GM12878 (cell line): ENCODE measurements at regions not wholly inside any gene's neighbourhood (a gene's known extent, or its start where the extent isn't known, plus 50 kb on each side); places are given as distances from the start of the nearest gene placed in this dataset.

Experiments used
- ATF2 ChIP-seq: IDR thresholded peaks from 2 replicates; pipeline ENCODE4 v1.6.1; 2012; ENCODE audit warnings: low read length, inconsistent platforms
- CBFB ChIP-seq: IDR thresholded peaks from 2 replicates; pipeline ENCODE4 v1.6.1; 2016; ENCODE audit warnings: antibody characterized with exemption, low read depth
- CEBPB ChIP-seq, 2 experiments: fragments of 150-350 bp in 1 of 2; IDR thresholded peaks; 2 replicates each; pipeline ENCODE4 v1.6.1; 2012 to 2014; ENCODE audit warnings: low read depth in 2 of 2, low read length in 2 of 2, borderline replicate concordance in 1 of 2, inconsistent platforms in 1 of 2
- CTCF ChIP-seq, 3 experiments: IDR thresholded peaks in 2 of 3; conservative IDR thresholded peaks in 1 of 3; 2 replicates each; pipeline ENCODE4 v1.5.1; 2011; ENCODE audit warnings: low read depth in 3 of 3, low read length in 3 of 3, mild to moderate bottlenecking in 3 of 3, control low read depth in 2 of 3, moderate library complexity in 2 of 3, inconsistent platforms in 1 of 3, mixed read lengths in 1 of 3; ENCODE audit not compliant: control insufficient read depth in 2 of 3, insufficient read depth in 1 of 3; ENCODE audit errors: extremely low read depth in 1 of 3
- HDAC2 ChIP-seq: fragments of 200-600 bp; sonication (generic); IDR thresholded peaks from 2 replicates; pipeline ENCODE4 v1.6.1; 2017
- HDGF ChIP-seq: fragments of 450-650 bp; IDR thresholded peaks from 2 replicates; pipeline ENCODE4 v1.6.1; 2016; ENCODE audit warnings: antibody characterized with exemption
- JUNB ChIP-seq: IDR thresholded peaks from 2 replicates; pipeline ENCODE4 v1.6.1; 2016; ENCODE audit warnings: antibody characterized with exemption, mild to moderate bottlenecking
- MTA3 ChIP-seq: IDR thresholded peaks from 2 replicates; pipeline ENCODE4 v1.6.1; 2012; ENCODE audit warnings: low read length, inconsistent platforms, borderline replicate concordance
- RAD21 ChIP-seq: IDR thresholded peaks from 2 replicates; pipeline ENCODE4 v1.6.1; 2011; ENCODE audit warnings: mild to moderate bottlenecking, low read depth, low read length, moderate library complexity; ENCODE audit not compliant: insufficient read depth
- RELB ChIP-seq: fragments of 450-650 bp; IDR thresholded peaks from 2 replicates; pipeline ENCODE4 v1.6.1; 2017; ENCODE audit warnings: low read depth, mild to moderate bottlenecking, moderate library complexity
- REST ChIP-seq: IDR thresholded peaks from 2 replicates; pipeline ENCODE4 v1.6.1; 2012; ENCODE audit warnings: mild to moderate bottlenecking, low read depth, low read length
- RFX5 ChIP-seq: IDR thresholded peaks from 2 replicates; pipeline ENCODE4 v1.6.1; 2011; ENCODE audit warnings: low read depth, low read length, improper control_type of control experiment
- ZBTB4 ChIP-seq: fragments of 450-650 bp; formaldehyde crosslinking; IDR thresholded peaks from 2 replicates; pipeline ENCODE4 v1.4.0; 2022; ENCODE audit warnings: mild to moderate bottlenecking, moderate library complexity

- no peak for TF ChIP-seq HDAC2
- TF ChIP-seq RFX5 = no peak
- no peak for TF ChIP-seq MTA3
- no peak for TF ChIP-seq ATF2
- no peak for TF ChIP-seq RAD21
- TF ChIP-seq HDGF = no peak
- no peak for TF ChIP-seq JUNB
- TF ChIP-seq CTCF (IDR thresholded peaks at IDR 0.05 in 2 of 3, conservative IDR thresholded peaks at IDR 0.05 in 1 of 3; ENCODE audit: control insufficient read depth in 2 of 3, extremely low read depth in 1 of 3, insufficient read depth in 1 of 3, low read depth in 3 of 3, low read length in 3 of 3) = no peak
- no peak for TF ChIP-seq RELB
- no peak for TF ChIP-seq REST
- TF ChIP-seq CBFB = no peak
- no peak for TF ChIP-seq ZBTB4 (CRISPR knock-in tag)
- no peak for TF ChIP-seq CEBPB (IDR thresholded peaks at IDR 0.05; ENCODE audit: borderline replicate concordance in 1 of 2, low read depth in 2 of 2, low read length in 2 of 2)
Measured at GRCh38 chr10:33861833-33862232, 527.4 kb upstream of the NRP1 start.
